HG02973 (cell line): ENCODE measurements at regions not wholly inside any gene's neighbourhood (a gene's known extent, or its start where the extent isn't known, plus 50 kb on each side); places are given as distances from the start of the nearest gene placed in this dataset.

Experiments used
- ATAC-seq: cut with Tn5 transposase; IDR thresholded peaks from one replicate; pipeline ENCODE4 v1.9.1; 2021; ENCODE audit warnings: moderate library complexity; ENCODE audit not compliant: unreplicated experiment

DNA sequence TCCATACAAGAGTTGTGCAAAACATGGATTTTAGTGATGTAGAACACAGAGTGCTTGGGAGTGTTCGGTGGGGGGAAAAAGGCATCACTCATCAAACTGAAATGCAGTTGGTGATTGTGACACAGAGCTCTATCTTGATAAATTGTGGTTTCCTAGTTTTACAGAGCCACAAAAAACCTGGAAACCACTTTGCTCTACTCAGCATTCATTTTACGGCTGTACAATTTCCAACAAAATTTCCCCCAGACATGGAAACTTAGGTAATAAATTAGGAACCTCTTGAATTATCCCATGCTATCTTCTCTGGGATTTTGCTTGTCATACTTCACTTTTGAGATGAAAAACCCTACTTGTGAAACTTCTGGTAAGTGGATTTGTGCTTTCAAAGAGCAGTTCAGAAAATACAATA lies 614.9 kb upstream of the FZD8 start:
- no peak for ATAC-seq

DNA sequence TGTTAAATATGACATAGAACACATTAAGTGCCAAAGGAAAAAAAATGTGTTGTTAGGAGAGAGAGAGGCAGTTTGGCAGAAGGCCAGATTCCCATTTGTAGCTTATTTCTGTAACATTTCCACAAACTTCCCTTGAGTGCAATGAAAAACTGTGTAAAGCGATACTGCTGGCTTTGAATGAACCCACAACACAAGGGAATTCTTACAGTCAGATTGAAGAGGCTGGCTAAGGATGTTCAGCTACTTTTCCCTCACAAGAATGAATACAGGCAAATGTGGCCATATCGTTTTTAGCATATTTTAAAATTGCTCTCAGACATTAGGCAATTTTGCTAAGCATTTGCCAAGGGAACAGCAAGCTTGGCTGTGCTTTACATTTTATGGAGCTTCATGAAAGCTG lies 614.1 kb upstream of the FZD8 start:
- no peak for ATAC-seq

DNA sequence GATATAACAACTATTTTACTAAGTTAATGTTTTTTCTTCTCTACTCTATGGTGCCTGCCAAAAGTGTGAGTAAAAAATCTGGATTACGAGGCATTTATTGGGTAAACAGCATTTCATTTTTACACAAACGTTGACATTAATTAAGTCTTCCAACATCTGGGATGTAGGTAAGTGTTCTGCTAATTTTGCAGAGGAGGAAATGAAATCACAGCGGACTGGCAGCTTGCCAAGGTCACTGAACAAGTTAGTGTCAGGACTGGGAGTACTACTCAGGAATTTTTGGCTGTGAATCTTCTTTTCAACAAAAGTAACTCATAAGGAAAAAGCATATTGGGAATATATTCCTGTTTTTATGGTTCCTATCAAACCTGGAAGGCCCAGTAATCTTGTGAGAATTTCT lies 612.1 kb upstream of the FZD8 start:
- ATAC-seq: no peak

DNA sequence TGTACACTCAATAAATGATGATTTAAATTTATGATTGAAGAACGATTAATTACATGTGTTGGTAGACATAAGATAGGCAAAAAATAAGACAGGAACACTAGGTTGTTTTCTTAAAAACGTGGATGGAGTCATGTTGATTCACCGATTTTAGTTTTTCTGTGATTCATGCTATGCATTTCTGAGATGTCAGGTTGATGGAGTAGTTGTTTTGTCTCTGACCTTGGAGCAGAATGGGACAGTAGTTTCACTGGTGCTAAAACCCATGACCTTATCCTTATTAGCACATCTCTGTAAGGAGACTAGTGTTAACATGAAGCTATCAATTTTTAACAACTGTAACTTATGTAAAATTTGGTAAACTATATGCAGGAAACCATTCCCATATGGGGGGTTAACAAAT lies 611.6 kb upstream of the FZD8 start:
- no peak for ATAC-seq

DNA sequence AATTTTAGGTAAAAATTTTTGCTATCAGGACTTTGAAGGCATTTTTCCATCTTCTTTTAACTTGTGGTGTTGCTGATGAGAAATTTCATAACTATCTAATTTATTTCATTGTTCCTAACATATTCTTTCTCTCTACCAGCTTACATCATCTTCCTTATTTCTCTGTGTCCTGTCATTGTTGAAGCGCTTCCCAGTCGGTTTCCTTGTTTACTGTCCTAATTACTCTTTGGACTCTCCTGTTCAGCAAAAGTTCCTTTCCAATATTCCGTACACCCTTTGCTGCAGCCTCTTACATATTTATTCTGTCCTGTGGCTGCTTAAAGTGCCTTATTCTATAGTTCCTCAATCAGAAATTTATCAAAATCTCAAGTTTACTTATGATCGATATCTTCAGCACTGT lies 609.0 kb upstream of the FZD8 start:
- ATAC-seq: no peak

DNA sequence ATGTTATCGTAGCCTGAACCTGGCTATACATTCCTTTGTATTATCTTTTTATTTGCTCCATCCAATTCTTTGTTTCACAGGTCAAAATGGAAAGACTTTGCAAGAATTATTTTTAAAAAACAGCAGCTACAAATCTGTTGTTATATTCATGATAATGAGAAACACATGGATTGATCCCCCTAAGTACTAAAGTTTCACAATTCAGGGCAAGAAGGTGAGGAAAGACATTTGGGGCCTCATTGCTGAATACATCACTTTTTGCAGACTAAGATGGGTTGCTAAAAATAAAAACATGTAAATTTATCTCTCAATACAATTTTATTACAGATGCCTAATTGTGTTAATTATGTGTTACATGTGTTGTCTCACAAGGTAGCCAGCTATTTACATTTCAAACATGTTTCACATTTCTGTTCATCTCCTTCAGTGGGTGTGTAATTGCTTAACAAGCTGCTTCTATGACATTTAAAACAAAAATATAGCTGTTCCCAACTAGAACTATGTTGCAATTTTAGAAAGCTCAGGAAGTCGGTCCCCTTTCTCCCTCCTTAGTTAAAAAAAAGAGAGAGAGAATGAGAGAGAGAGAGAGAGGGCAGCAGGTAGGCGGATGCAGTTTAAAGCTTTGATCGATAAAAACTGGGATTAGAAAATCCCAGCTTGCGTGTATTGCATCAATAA lies 606.3 kb upstream of the FZD8 start:
- ATAC-seq: no peak

DNA sequence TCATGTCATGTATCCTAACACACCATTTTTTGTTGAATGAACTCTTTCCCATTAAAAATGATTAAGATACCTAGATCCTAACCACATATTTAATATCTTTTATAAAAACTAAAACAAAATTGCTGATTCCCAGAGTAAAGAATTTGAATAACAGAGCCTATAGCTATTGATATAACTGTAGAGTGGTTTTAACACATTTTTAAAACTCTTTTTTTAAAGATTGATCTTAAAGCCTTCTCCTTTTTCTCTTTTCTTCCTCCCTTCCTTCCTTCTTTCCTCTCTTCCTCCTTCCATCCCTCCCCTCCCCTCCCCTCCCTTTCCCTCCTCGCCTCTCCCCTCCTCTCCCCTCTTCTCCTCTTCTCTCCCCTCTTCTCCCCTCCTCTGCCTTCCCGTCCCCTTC lies 605.4 kb upstream of the FZD8 start:
- no peak for ATAC-seq

DNA sequence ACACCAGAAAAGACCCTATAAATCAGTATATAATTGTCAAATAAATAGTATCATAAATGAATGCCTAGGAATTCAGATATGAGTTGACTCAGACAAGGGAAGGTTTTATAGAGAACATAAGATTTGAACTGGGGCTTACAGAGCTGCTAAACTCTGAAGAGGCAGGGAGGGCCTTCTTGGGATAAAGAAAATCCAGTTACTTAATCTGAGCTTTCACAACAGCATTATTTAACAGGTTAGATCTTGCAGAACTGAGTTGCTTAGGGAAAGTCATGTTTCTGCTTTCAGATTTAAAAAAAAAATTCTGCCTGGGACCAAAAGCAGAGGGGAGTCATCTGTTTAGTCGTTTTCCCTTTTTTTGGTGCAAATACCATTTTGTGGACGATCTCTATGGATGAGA lies 594.8 kb upstream of the FZD8 start:
- no peak for ATAC-seq

DNA sequence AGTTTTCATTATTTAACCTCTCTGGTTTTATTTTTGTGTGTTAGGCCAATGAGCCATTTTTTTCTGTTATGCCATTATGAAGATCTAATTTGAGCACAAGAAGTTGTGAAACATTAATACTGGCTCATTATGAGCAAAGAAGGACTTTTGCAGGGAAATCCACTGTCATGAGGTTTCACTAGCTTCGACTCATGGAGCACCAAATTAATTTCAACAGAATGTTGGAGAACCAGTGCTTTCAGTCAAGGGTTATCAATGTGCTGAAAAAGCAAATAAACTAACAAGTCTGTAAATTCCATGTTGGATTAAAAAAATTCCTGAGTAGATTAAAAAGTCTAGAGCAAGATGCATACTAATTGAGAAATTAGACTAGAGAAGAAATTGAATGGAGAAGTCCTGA lies 594.2 kb upstream of the FZD8 start:
- ATAC-seq: no peak

DNA sequence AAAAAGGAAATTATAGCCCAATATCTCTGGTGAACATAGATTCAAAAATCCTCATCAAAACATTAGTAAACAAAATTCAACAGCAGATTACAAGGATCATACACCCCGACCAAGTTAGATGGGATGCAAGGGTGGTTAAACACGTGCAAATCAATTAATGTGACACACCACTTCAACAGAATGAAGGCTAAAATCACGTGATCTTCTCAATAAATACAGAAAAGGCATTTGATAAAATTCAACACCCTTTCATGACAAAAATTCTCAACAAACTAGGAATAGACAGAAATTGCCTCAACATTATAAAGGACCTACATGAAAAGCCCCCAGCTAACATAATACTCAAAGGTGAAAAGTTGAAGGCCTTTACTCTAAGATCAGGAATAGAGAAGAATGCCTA lies 590.8 kb upstream of the FZD8 start:
- ATAC-seq: no peak

DNA sequence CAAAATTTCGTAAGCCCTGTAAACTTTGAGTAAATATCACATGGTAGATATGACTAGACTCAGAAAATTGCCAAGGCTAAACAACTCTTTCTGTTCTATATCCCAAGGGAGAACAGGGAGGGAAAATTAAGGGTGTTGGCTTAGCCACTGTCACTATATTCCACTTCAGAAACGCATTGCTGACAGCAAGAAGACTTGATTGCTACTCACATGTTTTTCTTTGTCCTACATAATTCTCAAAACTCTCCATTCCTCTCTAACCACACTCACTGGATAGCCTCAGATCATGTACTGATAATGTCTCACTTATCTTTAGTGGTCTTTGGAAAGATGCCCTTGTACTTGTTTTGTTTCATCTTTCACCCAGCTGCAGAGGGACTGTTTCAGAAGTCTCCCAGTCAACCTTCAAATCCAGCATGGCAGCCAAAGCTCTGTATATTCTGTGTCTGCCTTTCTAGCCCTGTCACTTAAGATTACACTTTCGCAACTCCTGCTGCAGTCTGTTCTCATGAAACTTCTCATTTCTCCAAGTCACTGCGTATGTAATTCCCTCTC lies 582.4 kb upstream of the FZD8 start:
- ATAC-seq: no peak

DNA sequence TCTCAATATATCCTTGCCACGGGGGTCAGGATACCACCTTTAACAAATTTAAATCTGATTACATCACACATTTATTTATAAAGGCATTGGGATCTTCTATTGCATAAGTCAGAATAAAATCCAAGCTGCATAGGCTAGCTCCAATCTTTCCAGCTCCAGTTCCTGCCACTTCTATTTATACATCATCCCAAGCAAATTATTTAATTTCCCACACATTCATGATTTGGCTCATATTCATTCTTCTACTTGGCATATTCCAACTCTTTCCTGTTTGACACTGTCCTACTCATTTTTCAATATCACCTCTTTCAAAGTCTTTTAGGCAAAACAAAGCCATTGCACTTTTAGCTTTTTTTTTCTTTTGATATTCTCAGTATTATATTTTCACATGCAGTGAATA lies 579.0 kb upstream of the FZD8 start:
- no peak for ATAC-seq

DNA sequence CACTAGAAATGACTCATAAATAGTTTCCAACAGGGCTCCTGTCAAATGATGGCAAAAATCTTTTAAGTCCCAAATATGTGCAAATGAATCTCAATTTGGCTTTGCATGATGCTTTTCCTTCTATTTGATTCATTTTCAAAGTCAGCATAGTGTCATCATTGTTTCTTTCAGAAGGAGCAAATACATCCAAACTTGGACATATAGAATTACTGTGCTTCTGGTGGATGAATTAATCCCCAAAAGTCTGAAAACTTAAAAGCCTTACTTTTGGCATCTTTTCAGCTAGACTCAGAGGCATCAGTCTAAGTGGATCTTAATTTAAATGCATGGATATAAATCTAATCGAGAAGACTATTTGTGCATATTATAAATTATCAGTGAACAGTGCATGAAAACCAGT lies 578.1 kb upstream of the FZD8 start:
- ATAC-seq: no peak

DNA sequence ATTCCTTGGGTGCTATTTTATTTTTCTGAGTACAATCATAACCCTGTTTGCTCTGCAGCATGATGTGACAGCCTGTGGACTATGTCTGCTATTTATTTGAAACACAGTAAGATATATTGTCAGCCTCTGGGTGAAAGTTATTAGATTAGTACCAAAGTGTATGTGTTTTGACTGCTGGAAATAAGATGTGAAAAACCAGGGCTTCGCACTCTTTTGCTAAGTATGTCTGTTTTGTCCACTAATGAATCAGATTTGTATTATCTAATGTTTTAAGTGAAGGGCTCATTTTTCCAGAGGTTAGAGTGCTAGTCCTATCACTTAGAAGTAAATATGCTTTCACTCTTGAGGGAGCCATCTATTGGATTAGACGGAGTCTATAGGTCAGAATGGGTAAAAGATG lies 569.8 kb upstream of the FZD8 start:
- ATAC-seq: no peak

DNA sequence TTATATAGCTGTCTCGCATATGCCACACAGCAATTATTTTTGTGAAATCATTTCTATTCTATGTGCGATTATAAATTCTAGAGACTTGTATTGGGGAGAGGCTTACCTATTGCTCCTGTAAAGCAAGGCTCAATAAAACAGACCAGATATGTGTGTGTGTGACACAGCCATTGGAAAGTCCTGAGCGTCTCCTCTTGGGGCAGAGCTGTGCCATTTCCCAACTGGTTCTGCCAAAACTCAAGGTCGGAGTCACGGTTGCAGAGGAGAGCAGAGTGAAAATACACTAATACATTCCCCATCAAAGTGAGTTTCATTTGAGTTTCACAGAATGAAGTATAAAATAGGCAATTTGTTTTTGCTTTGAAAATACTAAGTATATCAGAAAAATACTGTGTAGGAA lies 567.4 kb upstream of the FZD8 start:
- ATAC-seq: no peak

DNA sequence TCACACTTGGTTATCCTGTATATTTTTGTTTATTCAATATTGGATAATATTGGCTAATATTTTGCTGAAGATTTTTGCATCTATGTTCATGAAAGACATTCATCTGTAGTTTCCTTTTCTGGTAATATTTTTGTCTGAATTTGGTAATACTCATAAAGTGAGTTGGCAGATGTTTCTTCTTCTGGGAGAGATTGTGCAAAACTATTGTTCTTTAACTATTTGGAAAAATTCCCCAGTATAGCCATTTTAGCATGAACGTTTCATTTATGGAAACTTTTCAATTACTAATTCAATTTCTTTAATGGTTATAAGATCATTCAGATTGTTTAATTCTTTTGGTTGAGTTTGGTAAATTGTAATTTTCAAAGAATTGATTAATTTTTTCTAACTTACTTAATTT lies 560.8 kb upstream of the FZD8 start:
- ATAC-seq: no peak

DNA sequence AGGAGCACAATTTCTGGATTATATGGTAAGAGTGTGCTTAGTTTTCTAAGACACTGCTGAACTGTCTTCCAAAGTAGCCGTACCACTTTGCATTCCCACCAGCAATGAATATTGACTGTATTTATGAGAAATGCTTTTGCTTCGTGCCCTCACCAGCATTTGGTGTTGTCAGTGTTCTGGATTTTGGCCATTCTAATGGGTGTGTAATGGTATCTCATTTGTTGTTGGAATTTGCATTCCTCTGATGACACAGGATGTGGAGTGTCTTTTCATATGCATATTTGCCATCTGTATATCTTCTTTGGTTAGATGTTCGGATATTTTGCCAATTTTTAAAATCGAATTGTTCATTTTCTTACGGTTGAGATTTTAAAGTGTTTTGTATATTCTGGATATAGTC lies 558.5 kb upstream of the FZD8 start:
- ATAC-seq: no peak

DNA sequence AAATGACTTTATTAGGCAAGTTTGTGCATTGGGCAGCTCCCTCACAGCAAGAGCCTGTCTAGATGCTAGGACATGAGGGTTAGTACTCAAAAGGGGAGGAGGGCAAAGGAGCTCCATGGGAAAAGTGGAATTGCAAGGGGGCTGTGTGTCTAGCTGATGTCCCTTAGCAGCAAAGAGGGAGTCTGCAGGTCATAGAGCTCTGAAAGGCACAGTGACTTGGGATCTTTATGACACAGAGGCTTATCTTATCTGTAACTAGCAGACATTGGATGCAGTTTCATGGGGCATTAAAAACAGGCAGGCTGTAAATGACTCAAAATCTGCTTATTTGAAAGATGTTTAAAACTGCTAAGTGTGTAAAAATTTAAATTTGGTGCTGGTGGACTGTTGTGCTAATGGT lies 556.2 kb upstream of the FZD8 start:
- ATAC-seq: no peak

DNA sequence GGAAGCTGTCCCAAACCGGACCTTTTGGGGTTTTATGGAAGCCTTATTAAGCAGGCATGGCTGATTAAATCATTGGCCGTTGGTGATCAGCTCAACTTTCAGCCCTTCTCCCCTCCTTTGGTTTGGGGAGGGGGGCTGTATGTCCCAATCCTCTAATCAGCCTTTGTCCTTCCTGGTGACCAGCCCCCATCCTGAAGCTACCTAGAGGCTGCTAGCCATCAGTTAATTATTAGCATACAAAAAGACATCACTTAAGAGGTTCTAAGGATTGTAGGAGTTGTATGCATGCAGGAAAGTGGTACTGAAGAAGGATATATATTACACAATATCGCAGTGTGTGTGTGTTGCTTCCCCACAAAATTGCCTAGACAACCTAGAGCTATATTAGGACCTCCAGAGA lies 553.3 kb upstream of the FZD8 start:
- no peak for ATAC-seq

DNA sequence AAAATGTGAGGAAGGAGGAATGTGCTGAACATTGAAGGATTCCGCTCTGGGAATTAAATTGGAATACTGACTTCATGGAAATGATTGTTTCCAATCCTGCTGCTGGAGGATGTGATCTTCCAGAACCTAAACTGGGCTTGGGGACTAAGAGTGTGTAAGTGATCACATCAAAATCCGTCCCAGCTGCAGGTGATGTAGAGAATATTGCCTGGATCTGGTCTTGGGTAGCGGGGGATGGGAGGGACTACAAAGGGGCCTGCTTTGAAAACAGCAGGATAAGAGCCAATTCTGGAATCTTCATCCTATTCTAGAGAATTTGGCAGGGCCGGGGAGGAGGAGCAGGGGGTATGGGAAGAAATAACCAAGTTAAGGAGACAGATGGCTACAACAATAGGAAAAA lies 552.2 kb upstream of the FZD8 start:
- ATAC-seq: no peak

DNA sequence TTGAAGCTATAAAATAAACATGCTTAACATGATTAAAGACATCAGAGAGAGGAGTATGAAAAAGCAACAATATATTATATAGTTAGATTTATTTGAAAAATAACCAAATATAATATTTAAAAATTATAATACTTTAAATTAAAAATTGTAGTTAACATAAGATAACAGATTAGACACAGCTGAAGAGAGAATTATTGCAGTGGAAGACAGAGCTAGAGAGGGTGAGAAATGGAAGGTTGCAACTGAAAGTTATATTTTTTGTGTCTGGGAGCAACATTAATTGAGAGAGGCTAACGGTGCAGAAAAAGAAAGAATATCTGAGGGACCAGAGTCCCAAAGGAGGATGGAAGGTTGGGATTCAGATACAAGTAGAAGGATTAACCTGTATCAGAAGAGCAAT lies 548.9 kb upstream of the FZD8 start:
- no peak for ATAC-seq

DNA sequence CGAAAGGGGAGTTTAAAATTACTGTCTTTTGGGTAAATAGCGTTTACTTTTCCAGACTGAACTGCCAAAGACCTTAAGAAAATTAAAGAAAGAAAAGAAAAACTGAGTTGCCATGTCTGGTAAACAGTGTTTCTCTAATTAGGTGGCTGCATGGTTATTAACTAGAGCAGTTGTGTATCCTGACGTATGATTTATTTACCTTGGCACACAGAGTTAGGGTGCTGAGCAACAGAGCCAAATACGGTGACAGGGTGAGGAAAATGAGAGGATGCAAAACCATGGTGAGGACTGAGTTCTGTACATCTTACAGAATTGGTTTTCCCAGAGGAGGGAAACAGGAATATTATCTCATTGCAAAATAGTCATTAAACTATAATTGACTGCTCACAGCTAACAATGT lies 546.4 kb upstream of the FZD8 start:
- ATAC-seq: no peak

DNA sequence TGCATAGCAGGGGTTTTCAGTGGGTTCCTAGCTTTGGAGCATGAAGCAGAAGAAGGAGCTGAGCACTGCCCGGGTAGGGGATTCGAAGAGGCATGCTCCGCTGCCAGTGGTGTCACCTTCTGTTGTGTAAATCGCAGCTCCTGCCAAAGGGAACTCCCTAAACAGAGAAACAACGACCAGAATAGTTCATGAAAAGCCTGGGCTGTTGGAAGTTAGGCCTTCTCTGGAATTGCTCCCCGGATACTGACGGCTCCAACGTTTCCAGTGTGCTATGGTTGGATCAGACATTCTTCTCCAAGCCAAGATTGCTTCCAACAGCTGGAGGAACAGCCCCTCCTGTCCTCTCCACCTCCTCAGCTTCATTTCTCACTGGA lies 546.0 kb upstream of the FZD8 start:
- no peak for ATAC-seq
